ENCODE measurements at regions not wholly inside any gene's neighbourhood (a gene's known extent, or its start where the extent isn't known, plus 50 kb on each side); places are given as distances from the start of the nearest gene placed in this dataset.

GRCh38 chr18:28963481-28963880 is 786.6 kb upstream of the CDH2 start:
- TF ChIP-seq EZH2 (IDR thresholded peaks at IDR 0.05; ENCODE audit: borderline replicate concordance, low read depth, low read length, poor library complexity, severe bottlenecking): no peak
- TF ChIP-seq, protein P1, sequence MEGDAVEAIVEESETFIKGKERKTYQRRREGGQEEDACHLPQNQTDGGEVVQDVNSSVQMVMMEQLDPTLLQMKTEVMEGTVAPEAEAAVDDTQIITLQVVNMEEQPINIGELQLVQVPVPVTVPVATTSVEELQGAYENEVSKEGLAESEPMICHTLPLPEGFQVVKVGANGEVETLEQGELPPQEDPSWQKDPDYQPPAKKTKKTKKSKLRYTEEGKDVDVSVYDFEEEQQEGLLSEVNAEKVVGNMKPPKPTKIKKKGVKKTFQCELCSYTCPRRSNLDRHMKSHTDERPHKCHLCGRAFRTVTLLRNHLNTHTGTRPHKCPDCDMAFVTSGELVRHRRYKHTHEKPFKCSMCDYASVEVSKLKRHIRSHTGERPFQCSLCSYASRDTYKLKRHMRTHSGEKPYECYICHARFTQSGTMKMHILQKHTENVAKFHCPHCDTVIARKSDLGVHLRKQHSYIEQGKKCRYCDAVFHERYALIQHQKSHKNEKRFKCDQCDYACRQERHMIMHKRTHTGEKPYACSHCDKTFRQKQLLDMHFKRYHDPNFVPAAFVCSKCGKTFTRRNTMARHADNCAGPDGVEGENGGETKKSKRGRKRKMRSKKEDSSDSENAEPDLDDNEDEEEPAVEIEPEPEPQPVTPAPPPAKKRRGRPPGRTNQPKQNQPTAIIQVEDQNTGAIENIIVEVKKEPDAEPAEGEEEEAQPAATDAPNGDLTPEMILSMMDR (conservative IDR thresholded peaks at IDR 0.05; ENCODE audit: low read depth, low read length): no peak
- ChIA-PET CTCF (interaction anchor here (0.8 kb wide), 1 partner anchor 21 kb away, joined by 3 read pairs; no protein-coding TSS in a partner anchor), POLR2A (ENCODE audit: low non-redundant PET) (no interaction called here)
- no peak overlapping the region for H3K27ac ChIP-seq (ENCODE audit: low read depth, low read length, poor library complexity, severe bottlenecking)
- no peak for DNase-seq (ENCODE audit: low spot score)
- BruUV-seq (replicated peaks): no TSS peak
- H3K4me1 ChIP-seq (ENCODE audit: insufficient read depth, low read length, poor library complexity, severe bottlenecking): no peaks in the 10 kb centered on the region
- intact Hi-C loops (cut with micrococcal nuclease; ENCODE audit: unreplicated experiment): loop anchor here (10.0 kb wide), 1 partner anchor 231 kb away; no protein-coding TSS in a partner anchor
- no peaks in the 10 kb centered on the region for H3K27me3 ChIP-seq (replicated peaks; ENCODE audit: insufficient read depth, low read depth, low read length, poor library complexity)
- no peaks in the 10 kb centered on the region for H3K36me3 ChIP-seq (ENCODE audit: insufficient read depth, low read length, poor library complexity, severe bottlenecking)
- no peak overlapping the region for H3K4me3 ChIP-seq (ENCODE audit: low read depth, low read length, poor library complexity, severe bottlenecking)
- no peaks in the 10 kb centered on the region for H3K9me3 ChIP-seq (ENCODE audit: low read depth, low read length, poor library complexity, severe bottlenecking)

- no peaks in the 10 kb centered on the region for H3K9me3 ChIP-seq (ENCODE audit: low read depth, low read length, poor library complexity, severe bottlenecking)
- no peak overlapping the region for H3K4me3 ChIP-seq (ENCODE audit: low read depth, low read length, poor library complexity, severe bottlenecking)
- POLR2A ChIA-PET (ENCODE audit: low non-redundant PET): no interaction called here
- no peaks in the 10 kb centered on the region for H3K36me3 ChIP-seq (ENCODE audit: insufficient read depth, low read length, poor library complexity, severe bottlenecking)
- CTCF ChIA-PET: no interaction called here
- intact Hi-C loops (cut with micrococcal nuclease; ENCODE audit: unreplicated experiment): loop anchor here (10.0 kb wide), 1 partner anchor 233 kb away; no protein-coding TSS in a partner anchor
- no peaks in the 10 kb centered on the region for H3K4me1 ChIP-seq (ENCODE audit: insufficient read depth, low read length, poor library complexity, severe bottlenecking)
- TF ChIP-seq, protein P1 (conservative IDR thresholded peaks at IDR 0.05; ENCODE audit: low read depth, low read length): peak; percentile 75
- TF ChIP-seq EZH2 (IDR thresholded peaks at IDR 0.05; ENCODE audit: borderline replicate concordance, low read depth, low read length, poor library complexity, severe bottlenecking): no peak
- peak; percentile 72 for DNase-seq (ENCODE audit: low spot score)
- no TSS peak for BruUV-seq (replicated peaks)
- H3K27me3 ChIP-seq (replicated peaks; ENCODE audit: insufficient read depth, low read depth, low read length, poor library complexity): no peaks in the 10 kb centered on the region
- no peak overlapping the region for H3K27ac ChIP-seq (ENCODE audit: low read depth, low read length, poor library complexity, severe bottlenecking)
Observed at GRCh38 chr18:28961669-28962228, 784.8 kb upstream of the CDH2 start.

DNA sequence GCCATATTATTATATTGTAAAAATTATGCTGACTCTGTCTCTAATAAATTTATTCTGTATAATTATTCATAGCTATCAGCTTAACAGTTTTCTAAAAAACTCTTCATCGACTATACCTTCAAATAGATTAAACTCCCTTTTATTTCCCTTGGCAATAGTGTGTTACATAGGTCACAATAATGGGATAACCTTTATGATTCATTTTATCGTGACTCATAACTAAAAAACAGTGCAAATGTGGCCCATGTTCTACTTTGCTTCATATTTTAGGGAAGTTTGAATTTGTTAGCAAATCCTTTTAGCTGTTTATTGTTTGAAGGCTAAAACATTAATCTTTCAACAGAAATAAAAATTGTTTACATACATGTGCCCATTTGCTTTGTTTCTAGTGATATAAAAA is 783.2 kb upstream of the CDH2 start:
- Histone ChIP-seq H3K27ac (ENCODE audit: low read depth, low read length, poor library complexity, severe bottlenecking) (no peak overlapping the region), H3K36me3 (ENCODE audit: insufficient read depth, low read length, poor library complexity, severe bottlenecking) (no peaks in the 10 kb centered on the region), H3K27me3 (replicated peaks; ENCODE audit: insufficient read depth, low read depth, low read length, poor library complexity) (no peaks in the 10 kb centered on the region), H3K4me1 (ENCODE audit: insufficient read depth, low read length, poor library complexity, severe bottlenecking) (no peaks in the 10 kb centered on the region), H3K9me3 (ENCODE audit: low read depth, low read length, poor library complexity, severe bottlenecking) (no peaks in the 10 kb centered on the region), H3K4me3 (ENCODE audit: low read depth, low read length, poor library complexity, severe bottlenecking) (no peak overlapping the region)
- no TSS peak for BruUV-seq (replicated peaks)
- ChIA-PET POLR2A (ENCODE audit: low non-redundant PET) (no interaction called here), CTCF (no interaction called here)
- intact Hi-C loops (cut with micrococcal nuclease; ENCODE audit: unreplicated experiment): loop anchor here (10.0 kb wide), 1 partner anchor 235 kb away; no protein-coding TSS in a partner anchor
- DNase-seq (ENCODE audit: low spot score): no peak
- TF ChIP-seq, protein P1 (conservative IDR thresholded peaks at IDR 0.05; ENCODE audit: low read depth, low read length): no peak
- no peak for TF ChIP-seq EZH2 (IDR thresholded peaks at IDR 0.05; ENCODE audit: borderline replicate concordance, low read depth, low read length, poor library complexity, severe bottlenecking)

Measured in A673 (cell line).